Esophagus muscularis mucosa (tissue), 4 donors: ENCODE measurements at regions not wholly inside any gene's neighbourhood (a gene's known extent, or its start where the extent isn't known, plus 50 kb on each side); places are given as distances from the start of the nearest gene placed in this dataset.
"Not testable (repeated sequence)": the region's sequence is repeated elsewhere in the genome, so short reads cannot be mapped to it uniquely, and the experiment has no call there.

Experiments
- DNase-seq: peaks from one replicate; pipeline ENCODE4 v3.0.0-alpha.2; 2017; ENCODE audit errors: extremely low spot score
- H3K27ac ChIP-seq, 4 donors: fragments of 200-600 bp; sonication (generic); replicated peaks in 1 of 4; 1 replicate in 3 of 4; 2 replicates in 1 of 4; pipeline ENCODE4 v1.5.1; 2016 to 2019; ENCODE audit warnings: mild to moderate bottlenecking in 1 of 4
- H3K27me3 ChIP-seq, 4 donors: fragments of 200-600 bp; sonication (generic); one replicate each; pipeline versions ENCODE4 v1.5.1 to v1.6.0; 2016 to 2019
- H3K36me3 ChIP-seq, 4 donors: fragments of 200-600 bp; sonication (generic); one replicate each; pipeline ENCODE4 v1.5.1; 2016 to 2019
- H3K4me1 ChIP-seq, 4 donors: fragments of 200-600 bp; sonication (generic); one replicate each; pipeline ENCODE4 v1.5.1; 2016 to 2019
- H3K4me3 ChIP-seq, 4 donors: fragments of 200-600 bp; sonication (generic); 1 replicate in 2 of 4; 2 replicates in 2 of 4; pipeline ENCODE4 v1.5.1; 2016 to 2019; ENCODE audit warnings: mild to moderate bottlenecking in 4 of 4, moderate library complexity in 1 of 4
- H3K9me3 ChIP-seq, 4 donors: fragments of 200-600 bp; sonication (generic); 1 replicate in 3 of 4; 2 replicates in 1 of 4; pipeline ENCODE4 v1.5.1; 2016 to 2019
- CTCF ChIP-seq, 3 experiments: fragments of 200-600 bp in 2 of 3; fragments of 450-650 bp in 1 of 3; sonication (generic) in 2 of 3; IDR thresholded peaks; one replicate each; pipeline ENCODE4 v1.5.1; 2017 to 2019; ENCODE audit warnings: antibody characterized with exemption in 3 of 3, mild to moderate bottlenecking in 2 of 3, moderate library complexity in 1 of 3
- EP300 ChIP-seq: sonication (generic); formaldehyde crosslinking; IDR thresholded peaks from one replicate; pipeline ENCODE4 v1.6.1; 2017; ENCODE audit warnings: antibody characterized with exemption
- POLR2A ChIP-seq: fragments of 450-650 bp; IDR thresholded peaks from one replicate; pipeline ENCODE4 v1.6.1; 2017; ENCODE audit warnings: antibody characterized with exemption, moderate library complexity, mild to moderate bottlenecking, low read depth
- POLR2AphosphoS5 ChIP-seq, 2 donors: sonication (generic); formaldehyde crosslinking; IDR thresholded peaks; one replicate each; pipeline ENCODE4 v1.6.1; 2017; ENCODE audit warnings: antibody characterized with exemption in 2 of 2
- WGBS: methylation state at CpG from one replicate; pipeline ENCODE4 v1.1.5; 2018; 5-methylcytosine and 5-hydroxymethylcytosine counted together
- intact Hi-C: fragments of 100-400 bp; cut with DNase I; formaldehyde crosslinking; loops from one replicate; pipeline ENCODE4 v1.15.1; 2023

GRCh38 chr1:99501871-99502270, 144.0 kb upstream of the PALMD start:
- TF ChIP-seq CTCF (IDR thresholded peaks at IDR 0.05) (no peak), EP300 (no peak), POLR2A (no peak), POLR2AphosphoS5 (IDR thresholded peaks at IDR 0.05) (no peak)
- intact Hi-C loops, result no loop called here
- Histone ChIP-seq H3K36me3 (no peaks in the 10 kb centered on the region), H3K4me1 (peaks cover 0 to 8% (median 2%) of the 10 kb centered on the region in 4 donors), H3K9me3 (no peaks in the 10 kb centered on the region), H3K27me3 (no peaks in the 10 kb centered on the region), H3K27ac (no peak overlapping the region), H3K4me3 (no peak overlapping the region)
- 82% methylated on average over 1 of the region's 1 CpG for WGBS
- no peak for DNase-seq

GRCh38 chr1:99502400-99502799, 143.5 kb upstream of the PALMD start:
- no peak for TF ChIP-seq CTCF (IDR thresholded peaks at IDR 0.05)
- intact Hi-C loops, result no loop called here
- no peak for DNase-seq
- Histone ChIP-seq H3K9me3 (no peaks in the 10 kb centered on the region), H3K4me3 (no peak overlapping the region), H3K27me3 (no peaks in the 10 kb centered on the region), H3K4me1 (peaks cover 0 to 8% (median 2%) of the 10 kb centered on the region in 4 donors), H3K27ac (no peak overlapping the region), H3K36me3 (no peaks in the 10 kb centered on the region)
- 79% methylated on average over 3 of the region's 3 CpGs for WGBS

GRCh38 chr1:99503276-99503747, 142.6 kb upstream of the PALMD start:
- DNase-seq, result no peak
- no peak for TF ChIP-seq POLR2A
- TF ChIP-seq POLR2AphosphoS5 (IDR thresholded peaks at IDR 0.05), result no peak
- no peak for TF ChIP-seq CTCF (IDR thresholded peaks at IDR 0.05)
- TF ChIP-seq EP300, result no peak
- H3K36me3 ChIP-seq, result no peaks in the 10 kb centered on the region
- intact Hi-C loops, result no loop called here
- H3K27me3 ChIP-seq, result no peaks in the 10 kb centered on the region
- no peaks in the 10 kb centered on the region for H3K9me3 ChIP-seq
- 45% methylated on average over 4 of the region's 4 CpGs for WGBS
- H3K4me3 ChIP-seq, result no peak overlapping the region
- no peak overlapping the region for H3K27ac ChIP-seq
- H3K4me1 ChIP-seq, result peaks cover 0 to 8% (median 2%) of the 10 kb centered on the region in 4 donors

GRCh38 chr1:99504287-99504686, 141.6 kb upstream of the PALMD start:
- H3K4me1 ChIP-seq, result peaks cover 0 to 8% (median 2%) of the 10 kb centered on the region in 4 donors
- H3K36me3 ChIP-seq, result no peaks in the 10 kb centered on the region
- no peaks in the 10 kb centered on the region for H3K9me3 ChIP-seq
- no peak for DNase-seq
- intact Hi-C loops, result no loop called here
- no peak for TF ChIP-seq POLR2A
- no peak for TF ChIP-seq POLR2AphosphoS5 (IDR thresholded peaks at IDR 0.05)
- TF ChIP-seq EP300, result no peak
- no peak for TF ChIP-seq CTCF (IDR thresholded peaks at IDR 0.05)
- WGBS, result 94% methylated on average over 3 of the region's 3 CpGs
- no peak overlapping the region for H3K27ac ChIP-seq
- no peak overlapping the region for H3K4me3 ChIP-seq
- no peaks in the 10 kb centered on the region for H3K27me3 ChIP-seq

GRCh38 chr1:99506631-99507030, 139.3 kb upstream of the PALMD start:
- WGBS, result 80% methylated on average over 2 of the region's 2 CpGs
- Histone ChIP-seq H3K9me3 (no peaks in the 10 kb centered on the region), H3K36me3 (no peaks in the 10 kb centered on the region), H3K27ac (no peak overlapping the region), H3K27me3 (no peaks in the 10 kb centered on the region), H3K4me1 (peaks cover 0 to 8% (median 2%) of the 10 kb centered on the region in 4 donors), H3K4me3 (no peak overlapping the region)
- intact Hi-C loops, result no loop called here
- DNase-seq, result no peak
- TF ChIP-seq EP300 (no peak), CTCF (IDR thresholded peaks at IDR 0.05) (no peak), POLR2AphosphoS5 (IDR thresholded peaks at IDR 0.05) (no peak), POLR2A (no peak)

GRCh38 chr1:99507446-99507845, 138.5 kb upstream of the PALMD start:
- H3K36me3 ChIP-seq, H3K27ac ChIP-seq, DNase-seq, H3K9me3 ChIP-seq, H3K4me1 ChIP-seq, H3K27me3 ChIP-seq, intact Hi-C loops, H3K4me3 ChIP-seq: not testable (repeated sequence)
- 78% methylated on average over 12 of the region's 12 CpGs for WGBS
